GM23338 (cell line): ENCODE measurements at regions not wholly inside any gene's neighbourhood (a gene's known extent, or its start where the extent isn't known, plus 50 kb on each side); places are given as distances from the start of the nearest gene placed in this dataset.

Experiments used
- ATAC-seq: fragments of 200-7000 bp; cut with Tn5 transposase; 3 replicates; pipeline ENCODE4 v1.9.1; 2020
- DNase-seq: peaks from one replicate; pipeline ENCODE4 v3.0.0-alpha.2; 2015; ENCODE audit warnings: low spot score
- H2AFZ ChIP-seq: fragments of 200-600 bp; sonication (generic); 2 replicates; pipeline ENCODE4 v1.8.0; 2016; ENCODE audit warnings: antibody characterized with exemption, mild to moderate bottlenecking, moderate library complexity
- H3F3A ChIP-seq: fragments of 200-600 bp; sonication (generic); replicated peaks from 2 replicates; pipeline ENCODE4 v1.8.0; 2017; ENCODE audit warnings: antibody characterized with exemption, mixed run types, low read depth
- H3K27ac ChIP-seq: fragments of 200-600 bp; sonication (generic); 2 replicates; pipeline ENCODE4 v1.6.1; 2016; ENCODE audit warnings: low read depth
- H3K27me3 ChIP-seq: fragments of 200-600 bp; sonication (generic); 2 replicates; pipeline ENCODE4 v1.8.0; 2016; ENCODE audit warnings: mild to moderate bottlenecking, mixed run types, moderate library complexity; ENCODE audit not compliant: insufficient read depth
- H3K36me3 ChIP-seq: fragments of 200-600 bp; sonication (generic); 2 replicates; pipeline ENCODE4 v1.8.0; 2016; ENCODE audit warnings: mild to moderate bottlenecking; ENCODE audit not compliant: insufficient read depth
- H3K4me1 ChIP-seq: fragments of 200-600 bp; sonication (generic); 2 replicates; pipeline ENCODE4 v1.8.0; 2016; ENCODE audit warnings: mild to moderate bottlenecking, moderate library complexity; ENCODE audit not compliant: insufficient read depth
- H3K4me2 ChIP-seq: fragments of 200-600 bp; sonication (generic); 2 replicates; pipeline ENCODE4 v1.7.1; 2017; ENCODE audit warnings: mixed run types
- H3K4me3 ChIP-seq: fragments of 200-600 bp; sonication (generic); 2 replicates; pipeline ENCODE4 v1.6.1; 2016; ENCODE audit warnings: mixed run types
- H3K79me2 ChIP-seq: fragments of 200-600 bp; sonication (generic); replicated peaks from 2 replicates; pipeline ENCODE4 v1.8.0; 2017; ENCODE audit warnings: mild to moderate bottlenecking; ENCODE audit not compliant: insufficient read depth
- H3K9me2 ChIP-seq: fragments of 200-600 bp; sonication (generic); 2 replicates; pipeline ENCODE4 v1.8.0; 2017; ENCODE audit not compliant: insufficient read depth
- H4K20me1 ChIP-seq: fragments of 200-600 bp; sonication (generic); replicated peaks from 2 replicates; pipeline ENCODE4 v1.8.0; 2017; ENCODE audit warnings: mild to moderate bottlenecking; ENCODE audit not compliant: insufficient read depth
- H3K27ac Mint-ChIP-seq: 2 replicates; pipeline ENCODE4 v1.8.0; 2020; ENCODE audit warnings: inconsistent platforms, mild to moderate bottlenecking, moderate library complexity, mixed read lengths
- H3K27me3 Mint-ChIP-seq: 3 replicates; pipeline ENCODE4 v1.8.0; 2022; ENCODE audit warnings: low read depth, mild to moderate bottlenecking, moderate library complexity, mixed read lengths, inconsistent platforms; ENCODE audit not compliant: insufficient read depth, poor library complexity
- H3K36me3 Mint-ChIP-seq: 3 replicates; pipeline ENCODE4 v1.8.0; 2021; ENCODE audit warnings: low read depth, mild to moderate bottlenecking, inconsistent platforms, moderate library complexity, mixed read lengths
- H3K4me1 Mint-ChIP-seq: 3 replicates; pipeline ENCODE4 v1.8.0; 2020; ENCODE audit warnings: mild to moderate bottlenecking, inconsistent platforms, mixed read lengths
- H3K4me3 Mint-ChIP-seq: 3 replicates; pipeline ENCODE4 v1.8.0; 2021; ENCODE audit warnings: moderate library complexity, mild to moderate bottlenecking, inconsistent platforms, mixed read lengths
- H3K9me3 Mint-ChIP-seq: 3 replicates; pipeline ENCODE4 v1.8.0; 2020; ENCODE audit warnings: moderate library complexity, mild to moderate bottlenecking, inconsistent platforms, mixed read lengths
- CREB1 ChIP-seq: fragments of 250-450 bp; sonication (Bioruptor Pico); IDR thresholded peaks from 2 replicates; pipeline ENCODE4 v1.5.0; 2020; ENCODE audit warnings: low read depth, mild to moderate bottlenecking, moderate library complexity
- EZH2 ChIP-seq: fragments of 200-600 bp; sonication (generic); IDR thresholded peaks from one replicate; pipeline ENCODE4 v1.8.0; 2017; ENCODE audit warnings: antibody characterized with exemption, mild to moderate bottlenecking, low read depth; ENCODE audit not compliant: unreplicated experiment
- EZH2phosphoT487 ChIP-seq: fragments of 200-600 bp; sonication (generic); IDR thresholded peaks from one replicate; pipeline ENCODE4 v1.8.1; 2018; ENCODE audit warnings: antibody characterized with exemption; ENCODE audit not compliant: unreplicated experiment
- JUNB ChIP-seq: IDR thresholded peaks from one replicate; pipeline ENCODE4 v1.6.1; 2016; ENCODE audit warnings: antibody characterized with exemption; ENCODE audit not compliant: unreplicated experiment
- NANOG ChIP-seq: IDR thresholded peaks from 2 replicates; pipeline ENCODE4 v1.6.1; 2016; ENCODE audit warnings: antibody characterized with exemption, borderline replicate concordance
- POLR2AphosphoS5 ChIP-seq: IDR thresholded peaks from 2 replicates; pipeline ENCODE4 v1.6.1; 2016; ENCODE audit warnings: antibody characterized with exemption, low read depth
- STAT1 ChIP-seq: IDR thresholded peaks from one replicate; pipeline ENCODE4 v1.6.1; 2016; ENCODE audit warnings: antibody characterized with exemption; ENCODE audit not compliant: unreplicated experiment
- ZNF114 ChIP-seq: fragments of 250-450 bp; sonication (Bioruptor Pico); IDR thresholded peaks from 2 replicates; pipeline ENCODE4 v1.5.0; 2020; ENCODE audit warnings: mild to moderate bottlenecking, moderate library complexity
- ZNF331 ChIP-seq: fragments of 250-450 bp; sonication (Bioruptor Pico); IDR thresholded peaks from 2 replicates; pipeline ENCODE4 v1.5.0; 2020; ENCODE audit warnings: low read depth, mild to moderate bottlenecking, moderate library complexity
- TF ChIP-seq, protein P1 (sequence below): IDR thresholded peaks from 2 replicates; pipeline ENCODE4 v1.6.1; 2016; ENCODE audit warnings: antibody characterized with exemption
- TF ChIP-seq, protein P2 (sequence below), 2 experiments: fragments of 200-600 bp in 1 of 2; sonication (generic) in 1 of 2; conservative IDR thresholded peaks; 2 replicates each; pipeline versions ENCODE4 v1.5.1 to v1.6.1; 2016 to 2017; ENCODE audit warnings: antibody characterized with exemption in 2 of 2, low read depth in 2 of 2, mild to moderate bottlenecking in 2 of 2, moderate library complexity in 1 of 2
- TF ChIP-seq, protein P3 (sequence below): IDR thresholded peaks from one replicate; pipeline ENCODE4 v1.6.1; 2018; ENCODE audit warnings: antibody characterized with exemption; ENCODE audit not compliant: unreplicated experiment

DNA sequence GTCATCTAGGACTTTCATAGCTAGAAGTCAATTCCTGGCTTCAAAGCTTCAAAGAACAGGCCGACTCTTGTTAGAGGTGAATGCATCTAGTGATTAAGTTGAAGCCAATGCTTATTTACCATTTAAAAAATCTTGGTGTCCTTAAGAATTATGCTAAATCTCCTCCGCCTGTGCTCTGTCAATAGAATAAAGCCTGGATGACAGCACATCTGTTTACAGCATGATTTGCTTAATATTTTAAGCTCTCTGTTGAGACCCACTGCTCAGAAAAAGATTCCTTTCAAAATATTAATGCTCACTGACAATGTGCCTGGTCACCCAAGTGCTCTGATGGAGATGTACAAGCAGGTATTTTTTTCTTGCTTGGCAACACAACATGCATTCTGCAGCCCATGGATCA, 649.1 kb upstream of the USP24 start:
- Histone ChIP-seq H3K27me3 (no peaks in the 10 kb centered on the region), H3K4me3 (no peak overlapping the region), H3K4me1 (no peaks in the 10 kb centered on the region), H3F3A (no peaks in the 10 kb centered on the region), H3K4me2 (no peak overlapping the region), H3K9me2 (no peaks in the 10 kb centered on the region), H3K79me2 (no peaks in the 10 kb centered on the region), H3K27ac (no peak overlapping the region), H2AFZ (no peak overlapping the region), H4K20me1 (no peaks in the 10 kb centered on the region), H3K36me3 (no peaks in the 10 kb centered on the region)
- TF ChIP-seq ZNF331 (CRISPR knock-in tag) (no peak), STAT1 (no peak), EZH2phosphoT487 (no peak), JUNB (no peak)
- TF ChIP-seq, protein P1, sequence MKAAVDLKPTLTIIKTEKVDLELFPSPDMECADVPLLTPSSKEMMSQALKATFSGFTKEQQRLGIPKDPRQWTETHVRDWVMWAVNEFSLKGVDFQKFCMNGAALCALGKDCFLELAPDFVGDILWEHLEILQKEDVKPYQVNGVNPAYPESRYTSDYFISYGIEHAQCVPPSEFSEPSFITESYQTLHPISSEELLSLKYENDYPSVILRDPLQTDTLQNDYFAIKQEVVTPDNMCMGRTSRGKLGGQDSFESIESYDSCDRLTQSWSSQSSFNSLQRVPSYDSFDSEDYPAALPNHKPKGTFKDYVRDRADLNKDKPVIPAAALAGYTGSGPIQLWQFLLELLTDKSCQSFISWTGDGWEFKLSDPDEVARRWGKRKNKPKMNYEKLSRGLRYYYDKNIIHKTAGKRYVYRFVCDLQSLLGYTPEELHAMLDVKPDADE: no peak
- Mint-ChIP-seq H3K27ac (no peak overlapping the region), H3K4me1 (peaks cover 3% of the 10 kb centered on the region), H3K36me3 (no peaks in the 10 kb centered on the region), H3K4me3 (no peak overlapping the region), H3K9me3 (no peaks in the 10 kb centered on the region), H3K27me3 (peaks cover 6% of the 10 kb centered on the region)
- ATAC-seq (no peak), DNase-seq (no peak)

DNA sequence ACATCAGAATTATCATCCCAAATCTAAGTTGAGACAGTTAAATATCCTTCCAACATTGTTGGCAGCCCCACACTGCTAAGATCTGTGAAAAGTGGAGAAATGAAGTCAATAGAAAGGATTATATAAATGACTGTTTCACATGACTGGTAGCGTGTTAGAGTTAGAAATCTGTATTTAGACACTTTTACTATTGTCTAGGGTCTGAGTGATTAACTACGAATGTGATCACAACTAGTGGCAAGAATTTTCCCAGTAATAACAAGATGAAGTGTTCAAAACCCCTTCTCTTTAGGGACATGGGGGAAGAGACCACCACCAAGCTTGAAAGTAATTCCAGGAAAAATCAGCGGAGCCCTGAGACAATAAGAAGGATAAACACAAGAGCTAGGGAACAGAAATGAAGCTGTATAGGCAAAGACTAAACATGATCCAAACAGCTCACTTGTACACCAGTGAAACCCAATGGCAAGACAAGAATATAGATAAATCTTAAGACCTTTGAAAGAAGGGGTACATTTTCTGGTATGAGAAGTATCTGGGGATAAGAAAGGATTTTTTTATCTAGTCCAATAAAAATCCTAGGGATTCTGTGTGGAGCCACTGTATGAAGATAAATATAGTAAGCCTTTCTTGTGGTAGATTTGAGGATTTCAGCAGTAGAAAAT, 646.6 kb upstream of the USP24 start:
- H3K4me3 ChIP-seq: no peak overlapping the region
- H3K27me3 ChIP-seq: no peaks in the 10 kb centered on the region
- no peaks in the 10 kb centered on the region for H3K79me2 ChIP-seq
- Mint-ChIP-seq H3K27me3 (peaks cover 6% of the 10 kb centered on the region), H3K9me3 (no peaks in the 10 kb centered on the region), H3K4me3 (no peak overlapping the region), H3K36me3 (no peaks in the 10 kb centered on the region), H3K4me1 (peaks cover 3% of the 10 kb centered on the region; the same call in 2 of the 3 replicates), H3K27ac (no peak overlapping the region; the same call in 1 of the 2 replicates)
- H3K9me2 ChIP-seq: no peaks in the 10 kb centered on the region
- no peaks in the 10 kb centered on the region for H3K36me3 ChIP-seq
- H3F3A ChIP-seq: no peaks in the 10 kb centered on the region
- no peak overlapping the region for H3K27ac ChIP-seq
- H3K4me1 ChIP-seq: no peaks in the 10 kb centered on the region
- DNase-seq (no peak), ATAC-seq (no peak)
- H2AFZ ChIP-seq: no peak overlapping the region; the same call in 1 of the 2 replicates
- H4K20me1 ChIP-seq: no peaks in the 10 kb centered on the region
- H3K4me2 ChIP-seq: no peak overlapping the region
- TF ChIP-seq ZNF114 (CRISPR knock-in tag): no peak
- no peak for TF ChIP-seq EZH2
- TF ChIP-seq, protein P2, sequence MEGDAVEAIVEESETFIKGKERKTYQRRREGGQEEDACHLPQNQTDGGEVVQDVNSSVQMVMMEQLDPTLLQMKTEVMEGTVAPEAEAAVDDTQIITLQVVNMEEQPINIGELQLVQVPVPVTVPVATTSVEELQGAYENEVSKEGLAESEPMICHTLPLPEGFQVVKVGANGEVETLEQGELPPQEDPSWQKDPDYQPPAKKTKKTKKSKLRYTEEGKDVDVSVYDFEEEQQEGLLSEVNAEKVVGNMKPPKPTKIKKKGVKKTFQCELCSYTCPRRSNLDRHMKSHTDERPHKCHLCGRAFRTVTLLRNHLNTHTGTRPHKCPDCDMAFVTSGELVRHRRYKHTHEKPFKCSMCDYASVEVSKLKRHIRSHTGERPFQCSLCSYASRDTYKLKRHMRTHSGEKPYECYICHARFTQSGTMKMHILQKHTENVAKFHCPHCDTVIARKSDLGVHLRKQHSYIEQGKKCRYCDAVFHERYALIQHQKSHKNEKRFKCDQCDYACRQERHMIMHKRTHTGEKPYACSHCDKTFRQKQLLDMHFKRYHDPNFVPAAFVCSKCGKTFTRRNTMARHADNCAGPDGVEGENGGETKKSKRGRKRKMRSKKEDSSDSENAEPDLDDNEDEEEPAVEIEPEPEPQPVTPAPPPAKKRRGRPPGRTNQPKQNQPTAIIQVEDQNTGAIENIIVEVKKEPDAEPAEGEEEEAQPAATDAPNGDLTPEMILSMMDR (conservative IDR thresholded peaks at IDR 0.05; ENCODE audit: low read depth in 2 of 2): no peak
- TF ChIP-seq POLR2AphosphoS5: no peak
- TF ChIP-seq CREB1 (CRISPR knock-in tag): no peak
- TF ChIP-seq STAT1: no peak
- TF ChIP-seq NANOG: no peak
- TF ChIP-seq ZNF331 (CRISPR knock-in tag): no peak
- TF ChIP-seq, protein P3, sequence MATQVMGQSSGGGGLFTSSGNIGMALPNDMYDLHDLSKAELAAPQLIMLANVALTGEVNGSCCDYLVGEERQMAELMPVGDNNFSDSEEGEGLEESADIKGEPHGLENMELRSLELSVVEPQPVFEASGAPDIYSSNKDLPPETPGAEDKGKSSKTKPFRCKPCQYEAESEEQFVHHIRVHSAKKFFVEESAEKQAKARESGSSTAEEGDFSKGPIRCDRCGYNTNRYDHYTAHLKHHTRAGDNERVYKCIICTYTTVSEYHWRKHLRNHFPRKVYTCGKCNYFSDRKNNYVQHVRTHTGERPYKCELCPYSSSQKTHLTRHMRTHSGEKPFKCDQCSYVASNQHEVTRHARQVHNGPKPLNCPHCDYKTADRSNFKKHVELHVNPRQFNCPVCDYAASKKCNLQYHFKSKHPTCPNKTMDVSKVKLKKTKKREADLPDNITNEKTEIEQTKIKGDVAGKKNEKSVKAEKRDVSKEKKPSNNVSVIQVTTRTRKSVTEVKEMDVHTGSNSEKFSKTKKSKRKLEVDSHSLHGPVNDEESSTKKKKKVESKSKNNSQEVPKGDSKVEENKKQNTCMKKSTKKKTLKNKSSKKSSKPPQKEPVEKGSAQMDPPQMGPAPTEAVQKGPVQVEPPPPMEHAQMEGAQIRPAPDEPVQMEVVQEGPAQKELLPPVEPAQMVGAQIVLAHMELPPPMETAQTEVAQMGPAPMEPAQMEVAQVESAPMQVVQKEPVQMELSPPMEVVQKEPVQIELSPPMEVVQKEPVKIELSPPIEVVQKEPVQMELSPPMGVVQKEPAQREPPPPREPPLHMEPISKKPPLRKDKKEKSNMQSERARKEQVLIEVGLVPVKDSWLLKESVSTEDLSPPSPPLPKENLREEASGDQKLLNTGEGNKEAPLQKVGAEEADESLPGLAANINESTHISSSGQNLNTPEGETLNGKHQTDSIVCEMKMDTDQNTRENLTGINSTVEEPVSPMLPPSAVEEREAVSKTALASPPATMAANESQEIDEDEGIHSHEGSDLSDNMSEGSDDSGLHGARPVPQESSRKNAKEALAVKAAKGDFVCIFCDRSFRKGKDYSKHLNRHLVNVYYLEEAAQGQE: no peak
- TF ChIP-seq EZH2phosphoT487: no peak
